ENCODE measurements at regions not wholly inside any gene's neighbourhood (a gene's known extent, or its start where the extent isn't known, plus 50 kb on each side); places are given as distances from the start of the nearest gene placed in this dataset.

- TF ChIP-seq SAP30 (IDR thresholded peaks at IDR 0.05; ENCODE audit: insufficient read depth, insufficient replicate concordance, low read length): no peak
- TF ChIP-seq EZH2 (IDR thresholded peaks at IDR 0.05; ENCODE audit: low read depth, low read length, severe bottlenecking): no peak
- TF ChIP-seq CTCF (IDR thresholded peaks at IDR 0.05; ENCODE audit: control extremely low read depth in 1 of 3, insufficient read depth in 1 of 3, low read depth in 1 of 3, low read length in 3 of 3): no peak
- no peak for TF ChIP-seq USF2 (IDR thresholded peaks at IDR 0.05; ENCODE audit: low read length)
- no peak for TF ChIP-seq HDAC6 (IDR thresholded peaks at IDR 0.05; ENCODE audit: low read depth, low read length)
- no peak for TF ChIP-seq SP1 (IDR thresholded peaks at IDR 0.05; ENCODE audit: low read depth, low read length)
- no peak for TF ChIP-seq RAD21 (IDR thresholded peaks at IDR 0.05 in 1 of 2, conservative IDR thresholded peaks at IDR 0.05 in 1 of 2; ENCODE audit: low read depth in 2 of 2, low read length in 2 of 2)
- no peak for TF ChIP-seq ATF3 (IDR thresholded peaks at IDR 0.05; ENCODE audit: insufficient read depth, low read depth, low read length)
- TF ChIP-seq GABPA (IDR thresholded peaks at IDR 0.05; ENCODE audit: borderline replicate concordance, insufficient read depth, low read length): no peak
- no peak for TF ChIP-seq POLR2A (IDR thresholded peaks at IDR 0.05; ENCODE audit: control extremely low read depth in 1 of 2, low read depth in 2 of 2, low read length in 2 of 2)
- TF ChIP-seq TAF1 (IDR thresholded peaks at IDR 0.05; ENCODE audit: low read depth, low read length): no peak
These were observed 91.2 kb downstream of the TNFAIP2 start for GRCh38 chr14:103214461-103214958.
